H1 (cell line): ENCODE measurements at regions not wholly inside any gene's neighbourhood (a gene's known extent, or its start where the extent isn't known, plus 50 kb on each side); places are given as distances from the start of the nearest gene placed in this dataset.

Experiments
- CHD7 ChIP-seq: fragments of 300-600 bp; sonication (generic); IDR thresholded peaks from 2 replicates; pipeline ENCODE4 v1.7.1; 2012; ENCODE audit warnings: low read length, moderate library complexity, mild to moderate bottlenecking, inconsistent platforms; ENCODE audit not compliant: insufficient replicate concordance

DNA sequence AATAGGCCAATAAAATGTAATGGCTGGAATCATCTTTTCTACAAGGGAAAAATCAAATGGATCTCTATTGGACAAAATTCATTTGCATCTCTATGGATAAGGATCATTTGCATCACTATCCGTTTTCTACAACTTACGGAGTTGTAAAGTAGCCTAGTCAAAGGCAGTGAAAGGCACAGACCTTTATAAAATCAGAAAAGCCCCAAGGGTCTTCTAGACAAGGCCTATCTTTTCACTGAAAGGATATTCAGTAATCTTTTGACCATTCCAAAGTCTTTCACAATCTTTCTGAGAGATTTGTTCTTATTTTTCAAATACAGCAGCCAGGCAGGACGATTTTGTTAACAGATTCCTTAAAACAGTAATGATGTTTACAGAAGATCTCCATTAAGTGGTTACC, 119.5 kb upstream of the JADE1 start (continued):
- TF ChIP-seq CHD7, result peak; percentile 66
- TF ChIP-seq, all 59 proteins: peak for 1
